HL-60/S4 treated with phorbol 12-myristate 13-acetate at 8.2 ng/mL for 4 days and 3 days (cell line): ENCODE measurements at regions not wholly inside any gene's neighbourhood (a gene's known extent, or its start where the extent isn't known, plus 50 kb on each side); places are given as distances from the start of the nearest gene placed in this dataset.

Experiments
- in situ Hi-C: fragments of 300-500 bp; cut with MboI; formaldehyde crosslinking; loops from 2 replicates; pipeline ENCODE4 v1.15.0; 2022; ENCODE audit warnings: low sequenced_read_pairs

DNA sequence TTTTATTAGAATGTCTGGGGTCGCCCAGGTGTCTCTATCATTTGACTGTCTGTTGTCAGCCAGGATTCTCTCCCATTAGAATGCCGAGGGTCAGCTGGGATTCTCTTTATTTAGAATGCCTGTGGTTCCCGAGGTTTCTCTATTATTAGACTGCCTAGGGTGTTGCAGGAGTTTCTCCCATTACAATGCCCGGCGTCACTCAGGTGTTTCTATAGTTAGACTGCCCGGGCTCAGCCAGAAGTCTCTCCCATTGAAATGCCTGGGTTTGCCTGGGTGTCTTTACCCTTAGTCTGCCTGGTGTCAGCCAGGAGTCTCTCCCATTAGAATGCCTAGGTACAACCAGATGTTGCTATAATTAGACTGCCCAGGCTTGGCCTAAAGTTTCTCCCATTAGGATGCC is 2252.0 kb downstream of the TP53TG3F start:
- in situ Hi-C loops, result no loop called here

GRCh38 chr16:35711958-35712357 is 2252.5 kb downstream of the TP53TG3F start:
- in situ Hi-C loops, result no loop called here

GRCh38 chr16:35713762-35714650 is 2254.6 kb downstream of the TP53TG3F start:
- in situ Hi-C loops, result no loop called here

- in situ Hi-C loops, result no loop called here
Measured at GRCh38 chr16:35714665-35715064, 2255.3 kb downstream of the TP53TG3F start.

- in situ Hi-C loops, result no loop called here
Measured at GRCh38 chr16:35724551-35724950, 2265.1 kb downstream of the TP53TG3F start.

- in situ Hi-C loops, result no loop called here
Measured at GRCh38 chr16:35725949-35726348, 2266.5 kb downstream of the TP53TG3F start.

DNA sequence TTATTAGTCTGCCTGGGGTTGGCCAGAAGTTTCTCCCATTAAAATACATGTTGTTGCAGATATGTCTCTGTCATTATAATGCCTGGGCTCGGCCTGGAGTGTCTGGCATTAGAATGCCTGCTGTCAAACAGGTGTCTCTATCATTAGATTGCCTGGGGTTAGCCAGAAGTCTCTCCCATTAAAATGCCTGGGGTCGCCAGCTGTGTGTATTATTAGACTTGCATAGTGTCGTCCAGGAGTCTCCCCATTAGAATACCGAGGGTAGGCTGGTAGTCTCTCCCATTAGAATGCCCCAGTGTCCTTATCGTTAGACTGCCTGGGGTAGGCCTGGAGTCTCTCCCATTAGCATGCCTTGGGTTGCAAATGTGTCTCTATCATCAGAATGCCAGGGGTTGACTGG is 2270.8 kb downstream of the TP53TG3F start:
- in situ Hi-C loops, result no loop called here

GRCh38 chr16:35731341-35732040 is 2272.1 kb downstream of the TP53TG3F start:
- in situ Hi-C loops, result no loop called here

- in situ Hi-C loops, result no loop called here
Measured at GRCh38 chr16:35732046-35732810, 2272.8 kb downstream of the TP53TG3F start.

- in situ Hi-C loops, result no loop called here
Measured at GRCh38 chr16:35733278-35733965, 2274.0 kb downstream of the TP53TG3F start.

- in situ Hi-C loops, result no loop called here
Measured at GRCh38 chr16:35733971-35734702, 2274.7 kb downstream of the TP53TG3F start.

- in situ Hi-C loops, result no loop called here
Measured at GRCh38 chr16:35734728-35735402, 2275.5 kb downstream of the TP53TG3F start.

DNA sequence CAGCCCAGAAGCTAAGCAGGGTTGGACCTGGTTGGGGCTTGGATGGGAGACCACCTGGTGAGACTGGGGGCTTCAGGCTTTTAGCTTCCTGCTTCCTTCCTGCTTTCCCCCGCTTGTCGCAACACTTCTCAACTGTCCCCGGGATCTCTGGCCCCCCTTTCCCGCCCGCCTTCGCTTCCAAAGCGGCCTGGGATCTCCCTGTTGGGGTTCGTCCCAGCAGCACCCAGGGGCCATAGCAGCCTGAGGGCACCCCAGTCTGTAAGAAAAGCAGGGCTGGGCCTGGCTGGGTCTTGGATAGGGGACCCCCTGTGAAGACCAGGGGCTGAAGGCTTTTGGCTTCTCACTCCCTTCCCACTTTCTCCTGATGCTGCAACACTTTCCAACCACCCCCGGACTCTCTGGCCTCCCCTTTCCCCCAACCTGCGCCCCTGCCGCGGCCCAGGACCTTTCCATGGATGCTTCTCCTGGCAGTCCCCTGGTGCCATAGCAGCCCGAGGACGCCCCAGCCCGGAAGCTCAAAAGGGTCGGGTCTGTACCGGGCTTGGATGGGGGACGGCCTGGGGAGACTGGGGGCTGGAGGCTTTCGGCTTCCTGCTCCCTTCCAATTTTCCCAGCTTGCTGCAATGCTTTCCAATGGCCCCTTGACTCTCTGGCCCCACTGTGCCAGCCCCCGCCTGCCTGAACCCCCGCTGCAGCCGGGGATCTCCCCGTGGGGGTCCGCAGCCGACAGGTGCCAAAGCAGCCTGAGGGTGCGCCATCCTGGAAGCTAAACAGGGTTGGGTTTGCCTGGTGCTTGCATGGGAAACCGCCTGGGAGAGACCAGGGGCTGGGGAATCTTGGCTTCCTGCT is 2276.2 kb downstream of the TP53TG3F start:
- in situ Hi-C loops, result no loop called here

GRCh38 chr16:35736546-35736945 is 2277.1 kb downstream of the TP53TG3F start:
- in situ Hi-C loops, result no loop called here

DNA sequence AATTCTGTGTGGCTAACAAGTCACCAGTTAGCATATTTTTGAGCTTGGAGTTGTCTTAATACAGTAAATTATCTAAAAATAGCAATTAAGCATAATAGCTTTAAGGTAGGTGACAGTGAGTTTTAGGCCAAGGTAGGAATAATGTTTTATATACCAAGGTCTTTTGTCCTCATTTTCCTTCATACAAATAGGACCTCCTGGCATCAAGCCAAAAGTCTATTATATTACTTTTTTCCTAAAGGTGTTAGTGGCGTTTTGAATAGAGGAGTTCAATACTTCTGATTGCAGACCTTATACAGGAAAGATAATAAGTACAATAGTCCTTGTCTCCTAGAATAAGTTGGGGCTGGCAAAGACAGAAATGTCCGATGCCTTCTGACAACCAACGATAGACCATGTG is 2277.7 kb downstream of the TP53TG3F start:
- in situ Hi-C loops, result no loop called here

DNA sequence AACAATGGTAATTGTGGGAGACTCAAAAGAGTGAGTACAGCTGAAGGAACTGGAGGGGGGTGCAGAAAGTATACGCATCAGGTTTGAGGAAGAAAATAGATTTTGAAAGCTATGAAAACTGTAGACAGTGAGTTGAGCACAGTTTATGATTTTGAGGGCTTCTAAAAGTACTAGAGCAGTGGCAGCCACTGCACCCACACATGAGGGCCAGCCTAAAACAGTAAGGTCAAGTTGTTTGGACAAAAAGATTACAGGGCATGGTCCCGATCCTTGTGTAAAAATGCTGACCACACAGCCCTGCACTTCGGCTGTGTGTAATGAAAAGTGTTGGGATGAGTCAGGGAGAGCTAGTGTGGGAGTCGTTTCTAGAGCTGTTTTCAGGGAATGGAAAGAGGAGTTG is 2282.1 kb downstream of the TP53TG3F start:
- in situ Hi-C loops, result no loop called here

- in situ Hi-C loops, result no loop called here
Measured at GRCh38 chr16:35743101-35743692, 2283.8 kb downstream of the TP53TG3F start.

DNA sequence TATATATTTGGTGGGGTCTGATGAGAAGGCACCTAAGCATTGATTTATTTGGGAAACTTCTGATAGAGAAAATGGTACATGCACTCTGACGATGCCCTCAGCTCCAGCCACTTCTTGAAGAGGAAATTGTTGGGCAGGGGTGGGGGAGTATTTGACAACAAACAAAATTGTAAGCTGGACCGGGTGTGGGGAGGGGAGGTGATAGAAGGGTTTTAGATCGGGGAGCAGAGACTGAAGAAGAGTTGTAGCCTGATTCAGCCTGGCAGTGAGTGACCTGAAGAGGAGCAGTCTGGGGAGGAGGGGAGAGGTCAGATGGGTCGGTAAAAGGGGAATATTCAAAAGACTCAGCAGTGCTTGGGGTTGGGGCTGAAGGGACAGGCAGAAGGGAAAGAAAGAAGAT is 2284.7 kb downstream of the TP53TG3F start:
- in situ Hi-C loops, result no loop called here
